Lower leg skin (tissue), 4 donors: ENCODE measurements at regions not wholly inside any gene's neighbourhood (a gene's known extent, or its start where the extent isn't known, plus 50 kb on each side); places are given as distances from the start of the nearest gene placed in this dataset.

Source experiments
- DNase-seq, 2 donors: peaks; one replicate each; pipeline ENCODE4 v3.0.0-alpha.2; 2019; ENCODE audit warnings: low spot score in 2 of 2
- H3K4me3 ChIP-seq: fragments of 200-600 bp; sonication (generic); 2 replicates; pipeline ENCODE4 v1.5.1; 2017; ENCODE audit warnings: mild to moderate bottlenecking, low read depth; ENCODE audit not compliant: poor library complexity, severe bottlenecking
- CTCF ChIP-seq, 3 donors: fragments of 450-650 bp; IDR thresholded peaks; one replicate each; pipeline ENCODE4 v1.5.1; 2016; ENCODE audit warnings: antibody characterized with exemption in 3 of 3, mild to moderate bottlenecking in 3 of 3, moderate library complexity in 2 of 3
- POLR2A ChIP-seq, 2 donors: fragments of 450-650 bp; IDR thresholded peaks; one replicate each; pipeline ENCODE4 v1.6.1; 2016 to 2017; ENCODE audit warnings: antibody characterized with exemption in 2 of 2, mild to moderate bottlenecking in 1 of 2, moderate library complexity in 1 of 2
- WGBS, 2 donors: methylation state at CpG; one replicate each; pipeline ENCODE4 v1.1.5; 2018; 5-methylcytosine and 5-hydroxymethylcytosine counted together
- intact Hi-C: fragments of 100-400 bp; cut with DNase I; formaldehyde crosslinking; loops from one replicate; pipeline ENCODE4 v1.15.0; 2023; ENCODE audit warnings: low total_unique reads

GRCh38 chr4:58515226-58515625 lies 1405.0 kb upstream of the IGFBP7 start:
- H3K4me3 ChIP-seq, result no peak overlapping the region
- TF ChIP-seq POLR2A (IDR thresholded peaks at IDR 0.05), result no peak
- no peak for TF ChIP-seq CTCF (IDR thresholded peaks at IDR 0.05)
- 27 to 49% methylated on average over 1 of the region's 1 CpG for WGBS, 2 donors
- no peak for DNase-seq
- intact Hi-C loops, result no loop called here

GRCh38 chr4:58514299-58514698 lies 1404.1 kb upstream of the IGFBP7 start:
- no peak for TF ChIP-seq POLR2A (IDR thresholded peaks at IDR 0.05)
- TF ChIP-seq CTCF (IDR thresholded peaks at IDR 0.05), result no peak
- no peak overlapping the region for H3K4me3 ChIP-seq
- intact Hi-C loops, result no loop called here
- 30 to 79% methylated on average over 1 of the region's 1 CpG for WGBS, 2 donors
- DNase-seq, result no peak

- DNase-seq, result no peak
- intact Hi-C loops, result no loop called here
- no peak overlapping the region for H3K4me3 ChIP-seq
- no peak for TF ChIP-seq POLR2A (IDR thresholded peaks at IDR 0.05)
- TF ChIP-seq CTCF (IDR thresholded peaks at IDR 0.05), result no peak
- 79 to 86% methylated on average over 2 of the region's 2 CpGs for WGBS, 2 donors
These were observed 1400.5 kb upstream of the IGFBP7 start for GRCh38 chr4:58510652-58511051.

- 68 to 79% methylated on average over 4 of the region's 4 CpGs for WGBS, 2 donors
- H3K4me3 ChIP-seq, result no peak overlapping the region
- DNase-seq, result no peak
- intact Hi-C loops, result no loop called here
- TF ChIP-seq POLR2A (IDR thresholded peaks at IDR 0.05), result no peak
- TF ChIP-seq CTCF (IDR thresholded peaks at IDR 0.05), result no peak
These were observed 1396.9 kb upstream of the IGFBP7 start for GRCh38 chr4:58507079-58507478.

- WGBS, 2 donors, result 62% methylated on average over 2 of the region's 2 CpGs
- DNase-seq, result no peak
- TF ChIP-seq CTCF (IDR thresholded peaks at IDR 0.05) (no peak), POLR2A (IDR thresholded peaks at IDR 0.05) (no peak)
- no peak overlapping the region for H3K4me3 ChIP-seq
- intact Hi-C loops, result no loop called here
These were observed 1392.7 kb upstream of the IGFBP7 start for GRCh38 chr4:58502839-58503238.

GRCh38 chr4:58499182-58499581 lies 1389.0 kb upstream of the IGFBP7 start:
- DNase-seq, result no peak
- TF ChIP-seq CTCF (IDR thresholded peaks at IDR 0.05) (no peak), POLR2A (IDR thresholded peaks at IDR 0.05) (no peak)
- intact Hi-C loops, result loop anchor here (10.0 kb wide), 1 partner anchor 744 kb away; no protein-coding TSS in a partner anchor
- H3K4me3 ChIP-seq, result no peak overlapping the region
